ENCODE measurements at regions not wholly inside any gene's neighbourhood (a gene's known extent, or its start where the extent isn't known, plus 50 kb on each side); places are given as distances from the start of the nearest gene placed in this dataset.
"Not testable (repeated sequence)": the region's sequence is repeated elsewhere in the genome, so short reads cannot be mapped to it uniquely, and the experiment has no call there.

GRCh38 chr3:27644941-27645340, 77.2 kb downstream of the EOMES start:
- Histone ChIP-seq H3K4me3 (ENCODE audit: low read depth, low read length) (no peak overlapping the region), H3K36me3 (ENCODE audit: control insufficient read depth, insufficient read depth, low read length) (no peaks in the 10 kb centered on the region), H3K27ac (ENCODE audit: low read depth, low read length) (no peak overlapping the region), H3K4me1 (ENCODE audit: control insufficient read depth, insufficient read depth, low read length) (no peaks in the 10 kb centered on the region), H3K9me3 (ENCODE audit: control insufficient read depth, insufficient read depth, low read length) (no peaks in the 10 kb centered on the region), H3K27me3 (ENCODE audit: control insufficient read depth, insufficient read depth, low read length) (no peaks in the 10 kb centered on the region)
- DNase-seq (ENCODE audit: low read depth in 4 of 6, low spot score in 6 of 6): no peak
- WGBS (ENCODE audit: insufficient coverage): no CpG with 5 or more reads among the region's 4 CpGs

GRCh38 chr3:27643355-27643754, 78.8 kb downstream of the EOMES start:
- no peak for DNase-seq (ENCODE audit: low read depth in 4 of 6, low spot score in 6 of 6)
- no peaks in the 10 kb centered on the region for H3K9me3 ChIP-seq (ENCODE audit: control insufficient read depth, insufficient read depth, low read length)

GRCh38 chr3:27642796-27643195, 79.3 kb downstream of the EOMES start:
- Histone ChIP-seq H3K27ac (ENCODE audit: low read depth, low read length) (no peak overlapping the region), H3K9me3 (ENCODE audit: control insufficient read depth, insufficient read depth, low read length) (no peaks in the 10 kb centered on the region), H3K4me1 (ENCODE audit: control insufficient read depth, insufficient read depth, low read length) (no peaks in the 10 kb centered on the region), H3K4me3 (ENCODE audit: low read depth, low read length) (no peak overlapping the region), H3K36me3 (ENCODE audit: control insufficient read depth, insufficient read depth, low read length) (no peaks in the 10 kb centered on the region), H3K27me3 (ENCODE audit: control insufficient read depth, insufficient read depth, low read length) (no peaks in the 10 kb centered on the region)
- no peak for DNase-seq (ENCODE audit: low read depth in 4 of 6, low spot score in 6 of 6)
- 98% methylated on average over 2 of the region's 5 CpGs for WGBS (ENCODE audit: insufficient coverage)

More at GRCh38 chr3:27643355-27643754, 78.8 kb downstream of the EOMES start:
- no peaks in the 10 kb centered on the region for H3K36me3 ChIP-seq (ENCODE audit: control insufficient read depth, insufficient read depth, low read length)
- WGBS (ENCODE audit: insufficient coverage): no CpG with 5 or more reads among the region's 3 CpGs
- no peak overlapping the region for H3K27ac ChIP-seq (ENCODE audit: low read depth, low read length)
- H3K27me3 ChIP-seq (ENCODE audit: control insufficient read depth, insufficient read depth, low read length): no peaks in the 10 kb centered on the region
- no peak overlapping the region for H3K4me3 ChIP-seq (ENCODE audit: low read depth, low read length)
- H3K4me1 ChIP-seq (ENCODE audit: control insufficient read depth, insufficient read depth, low read length): no peaks in the 10 kb centered on the region

GRCh38 chr3:27641888-27642601, 80.1 kb downstream of the EOMES start:
- no CpG with 5 or more reads among the region's 5 CpGs for WGBS (ENCODE audit: insufficient coverage)
- Histone ChIP-seq H3K4me3 (ENCODE audit: low read depth, low read length) (no peak overlapping the region), H3K27me3 (ENCODE audit: control insufficient read depth, insufficient read depth, low read length) (no peaks in the 10 kb centered on the region), H3K27ac (ENCODE audit: low read depth, low read length) (no peak overlapping the region), H3K4me1 (ENCODE audit: control insufficient read depth, insufficient read depth, low read length) (no peaks in the 10 kb centered on the region), H3K36me3 (ENCODE audit: control insufficient read depth, insufficient read depth, low read length) (no peaks in the 10 kb centered on the region), H3K9me3 (ENCODE audit: control insufficient read depth, insufficient read depth, low read length) (no peaks in the 10 kb centered on the region)
- DNase-seq (ENCODE audit: low read depth in 4 of 6, low spot score in 6 of 6): no peak

- Histone ChIP-seq H3K27ac (ENCODE audit: low read depth, low read length) (no peak overlapping the region), H3K36me3 (ENCODE audit: control insufficient read depth, insufficient read depth, low read length) (no peaks in the 10 kb centered on the region), H3K4me3 (ENCODE audit: low read depth, low read length) (no peak overlapping the region), H3K27me3 (ENCODE audit: control insufficient read depth, insufficient read depth, low read length) (no peaks in the 10 kb centered on the region), H3K9me3 (ENCODE audit: control insufficient read depth, insufficient read depth, low read length) (no peaks in the 10 kb centered on the region), H3K4me1 (ENCODE audit: control insufficient read depth, insufficient read depth, low read length) (no peaks in the 10 kb centered on the region)
- DNase-seq (ENCODE audit: low read depth in 4 of 6, low spot score in 6 of 6): no peak
- WGBS (ENCODE audit: insufficient coverage): no CpG with 5 or more reads among the region's 1 CpG
These were observed 80.8 kb downstream of the EOMES start for GRCh38 chr3:27641271-27641800.

- 89% methylated on average over 1 of the region's 2 CpGs for WGBS (ENCODE audit: insufficient coverage)
- Histone ChIP-seq H3K9me3 (ENCODE audit: control insufficient read depth, insufficient read depth, low read length) (no peaks in the 10 kb centered on the region), H3K4me3 (ENCODE audit: low read depth, low read length) (no peak overlapping the region), H3K4me1 (ENCODE audit: control insufficient read depth, insufficient read depth, low read length) (no peaks in the 10 kb centered on the region), H3K36me3 (ENCODE audit: control insufficient read depth, insufficient read depth, low read length) (no peaks in the 10 kb centered on the region), H3K27ac (ENCODE audit: low read depth, low read length) (no peak overlapping the region), H3K27me3 (ENCODE audit: control insufficient read depth, insufficient read depth, low read length) (no peaks in the 10 kb centered on the region)
- DNase-seq (ENCODE audit: low read depth in 4 of 6, low spot score in 6 of 6): no peak
These were observed 82.9 kb downstream of the EOMES start for GRCh38 chr3:27639271-27639670.

GRCh38 chr3:27638594-27638993, 83.5 kb downstream of the EOMES start:
- no peak for DNase-seq (ENCODE audit: low read depth in 4 of 6, low spot score in 6 of 6)
- Histone ChIP-seq H3K36me3 (ENCODE audit: control insufficient read depth, insufficient read depth, low read length) (no peaks in the 10 kb centered on the region), H3K27ac (ENCODE audit: low read depth, low read length) (no peak overlapping the region), H3K4me3 (ENCODE audit: low read depth, low read length) (no peak overlapping the region), H3K27me3 (ENCODE audit: control insufficient read depth, insufficient read depth, low read length) (no peaks in the 10 kb centered on the region), H3K9me3 (ENCODE audit: control insufficient read depth, insufficient read depth, low read length) (no peaks in the 10 kb centered on the region), H3K4me1 (ENCODE audit: control insufficient read depth, insufficient read depth, low read length) (no peaks in the 10 kb centered on the region)
- WGBS (ENCODE audit: insufficient coverage): 73% methylated on average over 3 of the region's 6 CpGs

GRCh38 chr3:27637346-27637995, 84.7 kb downstream of the EOMES start:
- H3K36me3 ChIP-seq (ENCODE audit: control insufficient read depth, insufficient read depth, low read length): no peaks in the 10 kb centered on the region
- DNase-seq (ENCODE audit: low read depth in 4 of 6, low spot score in 6 of 6): no peak
- peaks cover 4% of the 10 kb centered on the region for H3K4me1 ChIP-seq (ENCODE audit: control insufficient read depth, insufficient read depth, low read length)
- H3K9me3 ChIP-seq (ENCODE audit: control insufficient read depth, insufficient read depth, low read length): no peaks in the 10 kb centered on the region
- H3K27me3 ChIP-seq (ENCODE audit: control insufficient read depth, insufficient read depth, low read length): no peaks in the 10 kb centered on the region
- 73% methylated on average over 7 of the region's 9 CpGs for WGBS (ENCODE audit: insufficient coverage)
- H3K4me3 ChIP-seq (ENCODE audit: low read depth, low read length): no peak overlapping the region
- no peak overlapping the region for H3K27ac ChIP-seq (ENCODE audit: low read depth, low read length)

GRCh38 chr3:27635006-27635405, 87.1 kb downstream of the EOMES start:
- DNase-seq (ENCODE audit: low read depth in 4 of 6, low spot score in 6 of 6); H3K27me3 ChIP-seq (ENCODE audit: control insufficient read depth, insufficient read depth, low read length); H3K9me3 ChIP-seq (ENCODE audit: control insufficient read depth, insufficient read depth, low read length); H3K4me1 ChIP-seq (ENCODE audit: control insufficient read depth, insufficient read depth, low read length); H3K4me3 ChIP-seq (ENCODE audit: low read depth, low read length); H3K36me3 ChIP-seq (ENCODE audit: control insufficient read depth, insufficient read depth, low read length); H3K27ac ChIP-seq (ENCODE audit: low read depth, low read length): not testable (repeated sequence)
- WGBS (ENCODE audit: insufficient coverage): 100% methylated on average over 3 of the region's 5 CpGs

- Histone ChIP-seq H3K4me3 (ENCODE audit: low read depth, low read length) (peak overlapping the region; percentile 50), H3K4me1 (ENCODE audit: control insufficient read depth, insufficient read depth, low read length) (peaks cover 4% of the 10 kb centered on the region), H3K9me3 (ENCODE audit: control insufficient read depth, insufficient read depth, low read length) (no peaks in the 10 kb centered on the region), H3K36me3 (ENCODE audit: control insufficient read depth, insufficient read depth, low read length) (no peaks in the 10 kb centered on the region), H3K27ac (ENCODE audit: low read depth, low read length) (no peak overlapping the region), H3K27me3 (ENCODE audit: control insufficient read depth, insufficient read depth, low read length) (no peaks in the 10 kb centered on the region)
- no peak for DNase-seq (ENCODE audit: low read depth in 4 of 6, low spot score in 6 of 6)
- WGBS (ENCODE audit: insufficient coverage): 56% methylated on average over 6 of the region's 6 CpGs
These were observed 88.9 kb downstream of the EOMES start for GRCh38 chr3:27633224-27633545.

All from spinal cord (tissue), 9 donors.